Mucosa of descending colon (tissue), 3 donors: ENCODE measurements at regions not wholly inside any gene's neighbourhood (a gene's known extent, or its start where the extent isn't known, plus 50 kb on each side); places are given as distances from the start of the nearest gene placed in this dataset.
A peak's percentile ranks its signal among the peaks of the same experiment; 100 is the strongest.

Source experiments
- ATAC-seq: fragments of 200-7000 bp; cut with Tn5 transposase; one replicate; pipeline ENCODE4 v1.9.1; 2020; ENCODE audit warnings: mild to moderate bottlenecking, moderate library complexity
- DNase-seq, 3 donors: peaks; one replicate each; pipeline ENCODE4 v3.0.0-alpha.2; 2020
- H3K36me3 ChIP-seq: fragments of 200-600 bp; one replicate; pipeline ENCODE4 v1.8.0; 2021; ENCODE audit warnings: low read depth, mild to moderate bottlenecking
- H3K4me1 ChIP-seq: fragments of 200-600 bp; one replicate; pipeline ENCODE4 v1.8.0; 2021; ENCODE audit warnings: low read depth, mild to moderate bottlenecking
- H3K4me3 ChIP-seq: fragments of 200-600 bp; one replicate; pipeline ENCODE4 v1.8.0; 2021; ENCODE audit warnings: mild to moderate bottlenecking
- H3K9me3 ChIP-seq: fragments of 200-600 bp; one replicate; pipeline ENCODE4 v1.8.0; 2021; ENCODE audit warnings: mild to moderate bottlenecking
- intact Hi-C, 2 donors: fragments of 100-400 bp; cut with DNase I in 1 of 2; cut with micrococcal nuclease in 1 of 2; formaldehyde crosslinking; loops; one replicate each; pipeline versions ENCODE4 v1.11.0 to v1.11.1; 2022; cut with DNase I, micrococcal nuclease
- TF ChIP-seq, protein P1 (sequence below): fragments of 200-600 bp; IDR thresholded peaks from one replicate; pipeline ENCODE4 v1.8.0; 2022; ENCODE audit warnings: antibody characterized with exemption, mild to moderate bottlenecking
- donor health status: DM: no; HTN: no; CAD: no; lungs with moderate emphysema.
- donor health status: DM: no; HTN: no; CAD: no.
- donor health status: DM: no; HTN: yes; CAD: no.

DNA sequence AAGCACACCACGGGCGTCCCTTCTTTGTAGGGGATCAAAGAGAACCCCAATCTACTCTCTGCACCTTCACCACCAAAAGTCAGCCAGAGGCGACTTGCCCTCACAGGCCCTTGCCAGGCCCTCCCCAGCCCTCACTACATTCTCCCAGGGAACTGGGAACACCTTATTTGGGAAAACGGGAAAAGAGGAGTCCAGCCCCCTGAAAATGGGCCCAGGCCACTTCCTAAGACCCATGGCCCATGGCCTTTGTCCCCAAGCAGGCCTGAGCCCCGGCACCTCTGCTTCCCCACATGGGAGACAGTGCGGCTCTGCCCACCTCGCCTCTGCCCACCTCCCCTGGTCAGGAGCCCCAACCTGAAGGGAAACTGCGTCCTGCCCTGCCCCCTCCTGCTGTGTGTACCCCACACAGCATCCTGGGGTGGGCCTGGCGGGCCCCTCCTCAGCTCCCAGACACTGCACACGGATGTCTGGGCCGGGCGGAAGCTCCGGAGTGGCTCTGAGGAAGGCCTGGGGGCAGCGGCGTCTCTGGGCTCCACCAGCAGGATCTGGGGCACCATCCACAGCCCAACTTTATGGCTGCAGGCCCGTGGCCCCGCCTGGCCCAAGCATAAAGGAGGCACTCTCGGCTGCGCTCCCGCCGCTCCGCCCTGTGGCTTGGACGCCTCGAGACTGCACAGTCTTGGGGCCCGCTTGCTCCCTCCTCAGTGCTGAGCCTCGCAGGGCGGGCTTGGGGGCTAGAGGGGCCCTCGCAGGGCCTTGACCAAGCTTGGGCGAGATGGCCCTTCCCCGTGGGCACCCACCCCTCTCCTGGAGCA lies 70.3 kb upstream of the GPC1 start:
- intact Hi-C loops, result no loop called here
- DNase-seq, result peak in 1 of 3 donors; percentile 11

DNA sequence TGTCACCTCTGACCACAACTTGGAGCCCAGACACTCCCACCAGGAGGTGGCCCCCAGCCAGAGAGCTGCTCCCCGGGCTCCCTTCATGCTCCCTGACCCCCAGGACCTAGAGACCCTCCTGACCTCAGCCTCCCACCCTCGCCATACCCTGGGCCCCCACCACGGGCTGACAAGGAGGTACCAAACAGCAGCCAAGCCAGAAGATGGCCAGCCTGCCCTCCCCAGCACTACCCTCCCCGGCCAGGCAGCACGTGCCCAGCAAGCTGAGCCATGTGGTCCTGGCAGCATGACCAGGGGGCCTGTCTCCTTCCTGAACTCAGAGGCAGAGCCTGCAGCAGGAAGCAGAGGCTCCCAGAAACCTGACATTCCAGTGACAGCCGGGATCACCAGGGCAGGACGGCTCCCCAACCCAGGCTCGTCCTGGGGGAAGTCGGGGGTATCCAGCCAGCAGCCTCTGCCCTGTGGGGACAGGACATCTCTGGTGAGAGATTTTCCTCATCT lies 69.4 kb upstream of the GPC1 start:
- no peaks in the 10 kb centered on the region for H3K36me3 ChIP-seq
- ATAC-seq (no peak), DNase-seq (peak in 1 of 3 donors; percentile 3)
- intact Hi-C loops, result no loop called here
- H3K9me3 ChIP-seq, result no peaks in the 10 kb centered on the region
- no peak overlapping the region for H3K4me3 ChIP-seq
- TF ChIP-seq, protein P1, sequence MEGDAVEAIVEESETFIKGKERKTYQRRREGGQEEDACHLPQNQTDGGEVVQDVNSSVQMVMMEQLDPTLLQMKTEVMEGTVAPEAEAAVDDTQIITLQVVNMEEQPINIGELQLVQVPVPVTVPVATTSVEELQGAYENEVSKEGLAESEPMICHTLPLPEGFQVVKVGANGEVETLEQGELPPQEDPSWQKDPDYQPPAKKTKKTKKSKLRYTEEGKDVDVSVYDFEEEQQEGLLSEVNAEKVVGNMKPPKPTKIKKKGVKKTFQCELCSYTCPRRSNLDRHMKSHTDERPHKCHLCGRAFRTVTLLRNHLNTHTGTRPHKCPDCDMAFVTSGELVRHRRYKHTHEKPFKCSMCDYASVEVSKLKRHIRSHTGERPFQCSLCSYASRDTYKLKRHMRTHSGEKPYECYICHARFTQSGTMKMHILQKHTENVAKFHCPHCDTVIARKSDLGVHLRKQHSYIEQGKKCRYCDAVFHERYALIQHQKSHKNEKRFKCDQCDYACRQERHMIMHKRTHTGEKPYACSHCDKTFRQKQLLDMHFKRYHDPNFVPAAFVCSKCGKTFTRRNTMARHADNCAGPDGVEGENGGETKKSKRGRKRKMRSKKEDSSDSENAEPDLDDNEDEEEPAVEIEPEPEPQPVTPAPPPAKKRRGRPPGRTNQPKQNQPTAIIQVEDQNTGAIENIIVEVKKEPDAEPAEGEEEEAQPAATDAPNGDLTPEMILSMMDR, result no peak
- peaks cover 2% of the 10 kb centered on the region for H3K4me1 ChIP-seq

More for the DNA sequence above, 70.3 kb upstream of the GPC1 start:
- Histone ChIP-seq H3K36me3 (no peaks in the 10 kb centered on the region), H3K4me1 (peaks cover under 1% of the 10 kb centered on the region), H3K4me3 (no peak overlapping the region), H3K9me3 (peaks cover 5% of the 10 kb centered on the region)
- TF ChIP-seq, protein P1, result no peak
- ATAC-seq, result no peak

DNA sequence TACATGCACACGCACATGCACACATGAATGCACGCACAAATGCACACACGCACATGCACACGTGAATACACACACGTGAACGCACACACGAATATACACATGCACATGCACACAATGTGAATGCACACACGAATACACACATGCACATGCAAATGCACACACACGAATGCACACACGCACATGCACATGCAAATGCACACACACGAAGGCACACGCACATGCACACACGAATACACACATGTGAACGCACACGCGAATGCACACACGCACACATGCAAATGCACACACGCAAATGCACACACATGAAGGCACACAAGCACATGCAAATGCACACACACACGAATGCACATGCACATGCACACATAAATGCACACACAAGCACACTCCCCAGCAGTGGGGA lies 68.6 kb upstream of the GPC1 start:
- Histone ChIP-seq H3K4me3 (no peak overlapping the region), H3K9me3 (no peaks in the 10 kb centered on the region), H3K4me1 (peaks cover 2% of the 10 kb centered on the region), H3K36me3 (no peaks in the 10 kb centered on the region)
- TF ChIP-seq, protein P1, result no peak
- DNase-seq (peak in 1 of 3 donors; percentile 17), ATAC-seq (no peak)
- intact Hi-C loops, result no loop called here

DNA sequence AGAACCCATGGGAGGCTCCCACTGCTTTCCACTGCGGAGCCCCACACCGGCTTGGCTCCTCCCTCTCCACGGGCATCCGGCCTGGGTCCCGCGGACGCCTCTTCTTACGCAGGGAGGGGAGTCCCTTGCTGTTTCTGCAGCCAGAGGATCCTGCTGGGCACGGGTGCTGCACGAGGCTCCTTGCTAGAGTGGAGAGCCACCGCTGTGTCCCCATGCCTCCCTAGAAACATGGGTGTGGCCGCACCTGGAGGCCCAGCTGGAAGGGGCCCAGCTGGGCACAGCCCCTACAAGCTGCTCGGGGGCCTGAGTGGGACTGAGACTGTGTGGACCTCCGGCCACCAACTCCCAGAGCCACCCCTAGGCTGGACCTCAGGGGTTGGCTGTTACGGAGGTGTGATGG lies 67.7 kb upstream of the GPC1 start:
- ATAC-seq, result no peak
- intact Hi-C loops, result no loop called here
- H3K36me3 ChIP-seq, result no peaks in the 10 kb centered on the region

DNA sequence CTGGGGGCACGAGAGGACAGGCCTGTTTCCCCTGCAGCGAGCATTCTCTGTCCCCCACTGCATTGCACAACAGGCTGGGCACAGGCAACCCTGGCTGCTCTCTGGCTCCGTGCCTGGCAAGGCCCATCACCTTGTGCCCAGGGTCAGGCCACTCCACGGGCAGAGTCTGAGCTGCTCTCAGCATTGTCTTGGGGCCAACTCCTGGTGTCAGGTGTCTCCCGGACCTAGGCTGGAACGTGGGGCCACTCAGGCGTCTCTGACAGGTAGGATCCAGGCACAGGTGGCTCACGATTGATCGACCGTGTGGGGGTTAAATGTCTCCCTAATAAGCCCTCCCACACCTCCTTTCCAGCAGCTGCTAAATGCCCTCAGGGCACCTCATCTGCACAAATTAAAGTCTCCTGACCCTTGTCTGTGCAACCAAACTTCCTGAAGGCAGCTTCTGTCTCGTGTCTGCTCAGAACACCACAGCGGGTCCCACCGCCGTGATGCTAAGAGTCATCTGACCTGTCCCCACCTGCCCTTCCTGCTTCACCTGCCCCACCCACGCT lies 66.6 kb upstream of the GPC1 start:
- Histone ChIP-seq H3K9me3 (no peaks in the 10 kb centered on the region), H3K36me3 (no peaks in the 10 kb centered on the region), H3K4me1 (peaks cover 2% of the 10 kb centered on the region), H3K4me3 (no peak overlapping the region)
- no peak for DNase-seq
- no peak for ATAC-seq
- TF ChIP-seq, protein P1, result no peak
- intact Hi-C loops, result no loop called here

More for the DNA sequence above, 67.7 kb upstream of the GPC1 start:
- Histone ChIP-seq H3K4me3 (no peak overlapping the region), H3K9me3 (no peaks in the 10 kb centered on the region), H3K4me1 (peaks cover 2% of the 10 kb centered on the region)
- peak in 1 of 3 donors; percentile 43 for DNase-seq
- TF ChIP-seq, protein P1, result no peak
